ENCODE measurements at regions not wholly inside any gene's neighbourhood (a gene's known extent, or its start where the extent isn't known, plus 50 kb on each side); places are given as distances from the start of the nearest gene placed in this dataset.

DNA sequence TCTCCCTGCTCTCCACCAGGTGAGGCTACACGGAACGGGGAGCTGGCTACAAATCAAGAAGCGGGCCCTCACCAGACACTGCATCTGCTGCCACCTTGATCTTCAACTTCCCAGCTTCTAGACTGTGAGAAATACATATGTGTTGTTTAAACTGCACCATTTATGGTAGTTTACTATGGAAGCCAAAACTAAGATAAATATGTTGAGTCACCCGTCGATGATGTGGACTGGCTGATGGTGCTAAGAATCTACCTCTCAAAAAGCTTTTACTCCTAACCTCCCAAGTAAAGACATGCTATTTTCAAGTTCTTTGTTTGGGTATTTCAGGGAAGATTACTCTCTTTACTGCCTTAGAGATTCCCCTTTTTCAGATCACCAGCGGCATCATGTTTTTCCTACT, 110.9 kb downstream of the VGLL3 start:
- TF ChIP-seq, protein P1, sequence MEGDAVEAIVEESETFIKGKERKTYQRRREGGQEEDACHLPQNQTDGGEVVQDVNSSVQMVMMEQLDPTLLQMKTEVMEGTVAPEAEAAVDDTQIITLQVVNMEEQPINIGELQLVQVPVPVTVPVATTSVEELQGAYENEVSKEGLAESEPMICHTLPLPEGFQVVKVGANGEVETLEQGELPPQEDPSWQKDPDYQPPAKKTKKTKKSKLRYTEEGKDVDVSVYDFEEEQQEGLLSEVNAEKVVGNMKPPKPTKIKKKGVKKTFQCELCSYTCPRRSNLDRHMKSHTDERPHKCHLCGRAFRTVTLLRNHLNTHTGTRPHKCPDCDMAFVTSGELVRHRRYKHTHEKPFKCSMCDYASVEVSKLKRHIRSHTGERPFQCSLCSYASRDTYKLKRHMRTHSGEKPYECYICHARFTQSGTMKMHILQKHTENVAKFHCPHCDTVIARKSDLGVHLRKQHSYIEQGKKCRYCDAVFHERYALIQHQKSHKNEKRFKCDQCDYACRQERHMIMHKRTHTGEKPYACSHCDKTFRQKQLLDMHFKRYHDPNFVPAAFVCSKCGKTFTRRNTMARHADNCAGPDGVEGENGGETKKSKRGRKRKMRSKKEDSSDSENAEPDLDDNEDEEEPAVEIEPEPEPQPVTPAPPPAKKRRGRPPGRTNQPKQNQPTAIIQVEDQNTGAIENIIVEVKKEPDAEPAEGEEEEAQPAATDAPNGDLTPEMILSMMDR (IDR thresholded peaks at IDR 0.05; ENCODE audit: low read depth, low read length) = no peak
- no peak for TF ChIP-seq EZH2phosphoT487 (IDR thresholded peaks at IDR 0.05; ENCODE audit: low read depth)
